Lung microvascular endothelial cell (primary cell): ENCODE measurements at regions not wholly inside any gene's neighbourhood (a gene's known extent, or its start where the extent isn't known, plus 50 kb on each side); places are given as distances from the start of the nearest gene placed in this dataset.
"Not testable (repeated sequence)": the region's sequence is repeated elsewhere in the genome, so short reads cannot be mapped to it uniquely, and the experiment has no call there.

Experiments used
- DNase-seq, 2 donors: peaks; one replicate each; pipeline versions ENCODE4 v3.0.0 to v3.0.0-alpha.2; 2010; ENCODE audit warnings: low read depth in 2 of 2

- DNase-seq: no peak
Observed at GRCh38 chr5:17364987-17365810, 132.8 kb upstream of the TAF11L2 start.

GRCh38 chr5:17365811-17366138 lies 132.3 kb upstream of the TAF11L2 start:
- DNase-seq: no peak

GRCh38 chr5:17367256-17367840 lies 130.7 kb upstream of the TAF11L2 start:
- DNase-seq: no peak

- no peak for DNase-seq
Observed at GRCh38 chr5:17370651-17371050, 127.4 kb upstream of the TAF11L2 start.

GRCh38 chr5:17373406-17373805 lies 124.6 kb upstream of the TAF11L2 start:
- DNase-seq: no peak

GRCh38 chr5:17373814-17374556 lies 124.0 kb upstream of the TAF11L2 start:
- DNase-seq: peak in 1 of 2 donors; percentile 13

- DNase-seq: peak in 1 of 2 donors; percentile 11
Observed at GRCh38 chr5:17374973-17375742, 122.9 kb upstream of the TAF11L2 start.

GRCh38 chr5:17375886-17376285 lies 122.1 kb upstream of the TAF11L2 start:
- not testable (repeated sequence) for DNase-seq

GRCh38 chr5:17378346-17378997 lies 119.6 kb upstream of the TAF11L2 start:
- DNase-seq: no peak

- DNase-seq: no peak
Observed at GRCh38 chr5:17379100-17379951, 118.7 kb upstream of the TAF11L2 start.

GRCh38 chr5:17381932-17382331 lies 116.1 kb upstream of the TAF11L2 start:
- no peak for DNase-seq

- no peak for DNase-seq
Observed at GRCh38 chr5:17383526-17383925, 114.5 kb upstream of the TAF11L2 start.

- no peak for DNase-seq
Observed at GRCh38 chr5:17384181-17384580, 113.8 kb upstream of the TAF11L2 start.

- DNase-seq: no peak
Observed at GRCh38 chr5:17388717-17389116, 109.3 kb upstream of the TAF11L2 start.

GRCh38 chr5:17394086-17394485 lies 103.9 kb upstream of the TAF11L2 start:
- DNase-seq: no peak

- DNase-seq: no peak
Observed at GRCh38 chr5:17395106-17395880, 102.7 kb upstream of the TAF11L2 start.

GRCh38 chr5:17396247-17396646 lies 101.8 kb upstream of the TAF11L2 start:
- DNase-seq: no peak

- no peak for DNase-seq
Observed at GRCh38 chr5:17398431-17398830, 99.6 kb upstream of the TAF11L2 start.
